22Rv1 (cell line): ENCODE measurements at regions not wholly inside any gene's neighbourhood (a gene's known extent, or its start where the extent isn't known, plus 50 kb on each side); places are given as distances from the start of the nearest gene placed in this dataset.

Experiments
- ZFX ChIP-seq: fragments of 450-650 bp; IDR thresholded peaks from 2 replicates; pipeline ENCODE4 v1.6.1; 2017; ENCODE audit warnings: antibody characterized with exemption, borderline replicate concordance
- TF ChIP-seq, protein P1 (sequence below): fragments of 450-650 bp; IDR thresholded peaks from 2 replicates; pipeline ENCODE4 v1.5.1; 2017; ENCODE audit warnings: mild to moderate bottlenecking

DNA sequence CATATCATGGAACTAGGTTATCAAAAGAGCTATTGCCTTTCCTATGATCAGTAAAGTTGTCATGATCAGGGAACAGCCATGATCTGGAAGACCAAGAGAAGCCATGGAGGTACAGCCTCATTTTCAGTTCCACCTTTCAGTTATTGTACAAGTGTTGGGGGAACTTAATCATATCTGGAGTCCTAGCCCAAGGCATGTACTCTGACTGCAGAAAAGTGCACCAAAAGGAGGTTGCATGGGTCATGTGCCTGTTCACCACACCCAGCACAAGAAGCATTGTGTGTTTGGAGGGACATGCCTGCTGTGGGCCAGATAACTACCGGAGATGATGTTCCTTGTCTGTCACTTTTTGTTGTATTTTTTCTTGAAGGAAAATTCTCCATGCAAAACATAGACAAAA lies 185.8 kb upstream of the MAN1A1 start:
- TF ChIP-seq, protein P1, sequence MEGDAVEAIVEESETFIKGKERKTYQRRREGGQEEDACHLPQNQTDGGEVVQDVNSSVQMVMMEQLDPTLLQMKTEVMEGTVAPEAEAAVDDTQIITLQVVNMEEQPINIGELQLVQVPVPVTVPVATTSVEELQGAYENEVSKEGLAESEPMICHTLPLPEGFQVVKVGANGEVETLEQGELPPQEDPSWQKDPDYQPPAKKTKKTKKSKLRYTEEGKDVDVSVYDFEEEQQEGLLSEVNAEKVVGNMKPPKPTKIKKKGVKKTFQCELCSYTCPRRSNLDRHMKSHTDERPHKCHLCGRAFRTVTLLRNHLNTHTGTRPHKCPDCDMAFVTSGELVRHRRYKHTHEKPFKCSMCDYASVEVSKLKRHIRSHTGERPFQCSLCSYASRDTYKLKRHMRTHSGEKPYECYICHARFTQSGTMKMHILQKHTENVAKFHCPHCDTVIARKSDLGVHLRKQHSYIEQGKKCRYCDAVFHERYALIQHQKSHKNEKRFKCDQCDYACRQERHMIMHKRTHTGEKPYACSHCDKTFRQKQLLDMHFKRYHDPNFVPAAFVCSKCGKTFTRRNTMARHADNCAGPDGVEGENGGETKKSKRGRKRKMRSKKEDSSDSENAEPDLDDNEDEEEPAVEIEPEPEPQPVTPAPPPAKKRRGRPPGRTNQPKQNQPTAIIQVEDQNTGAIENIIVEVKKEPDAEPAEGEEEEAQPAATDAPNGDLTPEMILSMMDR: no peak
- TF ChIP-seq ZFX: no peak
